Amniotic epithelial cell (primary cell): ENCODE measurements at regions not wholly inside any gene's neighbourhood (a gene's known extent, or its start where the extent isn't known, plus 50 kb on each side); places are given as distances from the start of the nearest gene placed in this dataset.
"Not testable (repeated sequence)": the region's sequence is repeated elsewhere in the genome, so short reads cannot be mapped to it uniquely, and the experiment has no call there.

Source experiments
- DNase-seq: peaks from one replicate; pipeline ENCODE4 v3.0.0-alpha.2; 2010; ENCODE audit warnings: low read depth

DNA sequence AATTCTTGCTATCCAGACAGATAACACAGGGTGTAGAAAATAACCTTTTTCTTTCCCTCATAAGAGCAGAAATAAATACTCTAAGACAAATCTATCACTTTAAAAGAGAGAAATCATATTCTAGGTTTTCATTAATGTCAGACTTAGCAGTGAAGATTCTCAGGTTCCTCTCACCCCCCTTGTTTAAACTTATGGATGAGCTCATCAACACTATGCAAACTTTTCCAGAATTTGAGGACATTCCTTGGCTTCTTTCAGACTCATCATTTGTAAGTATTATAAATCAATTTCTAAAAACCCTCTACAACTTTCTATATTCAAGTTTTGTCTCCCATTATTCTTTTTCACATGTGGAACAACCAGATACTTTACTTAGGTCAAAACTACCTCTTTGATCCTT lies 374.9 kb upstream of the TRPC7 start:
- no peak for DNase-seq

DNA sequence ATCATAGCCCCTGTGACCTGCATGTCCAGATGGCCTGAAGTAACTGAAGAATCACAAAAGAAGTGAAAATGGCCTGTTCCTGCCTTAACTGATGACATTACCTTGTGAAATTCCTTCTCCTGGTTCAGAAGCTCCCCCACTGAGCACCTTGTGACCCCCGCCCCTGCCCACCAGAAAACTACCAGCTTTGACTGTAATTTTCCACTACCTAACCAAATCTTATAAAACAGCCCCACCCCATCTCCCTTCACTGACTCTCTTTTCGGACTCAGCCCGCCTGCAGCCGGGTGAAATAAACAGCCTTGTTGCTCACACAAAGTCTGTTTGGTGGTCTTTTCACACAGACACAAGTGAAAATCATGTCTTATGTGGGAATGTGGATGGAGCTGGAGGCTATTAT lies 373.9 kb upstream of the TRPC7 start:
- not testable (repeated sequence) for DNase-seq

DNA sequence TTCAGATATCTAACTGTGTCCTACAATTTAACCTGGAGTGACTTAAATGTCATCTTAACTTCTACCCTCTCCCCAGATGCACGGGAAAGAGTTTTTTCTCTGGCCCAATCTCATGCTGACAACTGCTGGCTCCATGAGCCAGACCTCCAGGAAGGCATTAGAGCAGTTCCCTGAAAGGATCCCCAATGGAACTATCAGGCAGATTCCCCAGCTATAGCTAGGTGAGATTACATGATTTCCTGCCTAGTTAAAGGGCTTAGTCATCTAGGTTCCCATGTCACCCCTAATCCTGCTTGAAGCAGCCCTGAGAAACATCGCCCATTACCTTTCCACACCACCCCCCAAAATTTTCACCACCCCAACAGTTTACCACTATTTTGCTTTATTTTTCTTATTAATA lies 373.5 kb upstream of the TRPC7 start:
- DNase-seq = no peak

- no peak for DNase-seq
Observed at GRCh38 chr5:136736021-136736420, 370.7 kb upstream of the TRPC7 start.

DNA sequence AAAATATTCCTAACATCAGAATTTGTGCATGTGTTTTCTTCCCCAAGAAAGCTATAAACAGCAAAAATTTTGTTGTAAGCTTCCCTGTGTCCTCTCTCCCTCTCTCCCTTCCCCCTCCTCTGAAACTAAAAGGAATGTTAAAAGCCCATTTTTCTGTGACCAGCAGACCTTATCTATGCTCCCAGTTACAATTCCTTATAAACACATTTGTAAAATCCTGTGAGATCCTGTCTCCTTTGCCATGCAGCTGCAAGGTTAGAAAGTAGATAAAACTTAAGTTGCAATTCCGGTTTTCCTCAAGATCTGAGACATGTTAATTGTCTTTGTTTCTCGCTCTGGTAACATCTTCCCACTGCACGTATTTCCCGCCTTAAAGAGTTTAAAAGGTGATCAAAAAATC lies 370.3 kb upstream of the TRPC7 start:
- not testable (repeated sequence) for DNase-seq

- no peak for DNase-seq
Observed at GRCh38 chr5:136734628-136735027, 369.3 kb upstream of the TRPC7 start.

GRCh38 chr5:136732751-136733150 lies 367.4 kb upstream of the TRPC7 start:
- DNase-seq = no peak

- DNase-seq = no peak
Observed at GRCh38 chr5:136731241-136731900, 366.0 kb upstream of the TRPC7 start.

- no peak for DNase-seq
Observed at GRCh38 chr5:136730426-136730825, 365.1 kb upstream of the TRPC7 start.

DNA sequence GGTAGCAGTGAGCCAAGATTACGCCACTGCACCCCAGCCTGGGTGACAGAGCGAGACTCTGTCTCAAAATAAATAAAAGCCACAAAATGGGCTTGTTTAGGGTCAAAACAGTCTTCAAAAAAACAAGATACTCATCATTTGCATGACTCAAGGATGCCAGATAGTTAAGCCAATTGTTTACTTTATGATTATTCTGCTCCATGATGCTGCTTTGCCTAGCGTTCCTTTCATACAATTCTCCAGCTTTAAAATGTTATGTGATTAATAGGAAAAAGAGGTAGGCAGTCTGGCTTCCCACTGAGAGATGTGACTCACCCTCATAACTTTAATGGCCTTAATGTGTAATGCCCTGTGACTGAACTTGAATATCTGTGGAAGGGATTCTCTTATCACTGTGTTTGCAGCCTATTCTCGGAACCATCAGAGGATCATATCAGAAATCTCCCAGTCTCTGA lies 364.6 kb upstream of the TRPC7 start:
- peak; percentile 94 for DNase-seq

DNA sequence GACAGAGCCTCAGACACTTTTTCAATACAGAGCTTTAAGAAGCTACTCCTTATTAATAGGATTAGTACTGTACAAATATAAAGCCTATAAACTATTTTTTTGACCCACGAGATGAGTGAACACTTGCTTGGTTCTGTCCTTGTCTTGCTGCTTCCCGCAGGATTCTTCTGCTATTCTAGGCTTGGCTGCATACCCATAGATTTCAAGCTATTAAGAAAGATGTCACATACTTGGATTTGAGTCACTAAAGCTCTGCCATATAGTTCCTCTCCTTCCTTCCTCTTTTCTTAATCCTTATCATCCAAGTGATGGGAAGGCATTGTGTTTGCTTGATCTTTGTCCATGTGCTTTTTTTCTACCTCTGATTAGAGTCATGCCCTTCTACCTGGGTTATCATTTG lies 361.2 kb upstream of the TRPC7 start:
- no peak for DNase-seq

DNA sequence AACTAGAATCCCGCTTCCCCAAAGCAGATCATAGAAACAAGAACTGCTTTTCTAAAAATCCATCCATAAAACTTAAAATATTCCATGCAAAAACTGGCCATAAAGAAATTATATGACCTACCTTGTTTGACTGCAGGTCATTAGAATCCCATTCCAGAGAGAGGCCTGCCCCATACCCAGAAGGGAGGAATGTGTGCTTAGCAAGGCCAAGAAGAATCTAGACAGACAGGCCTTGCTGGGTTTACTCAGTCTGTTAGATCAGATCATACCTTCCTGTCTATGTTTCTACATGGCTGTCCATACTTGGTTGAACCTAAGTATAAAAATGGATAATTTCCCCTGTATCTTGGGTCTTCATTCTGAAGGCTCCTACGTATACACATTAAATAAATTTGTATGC lies 358.8 kb upstream of the TRPC7 start:
- DNase-seq = no peak

DNA sequence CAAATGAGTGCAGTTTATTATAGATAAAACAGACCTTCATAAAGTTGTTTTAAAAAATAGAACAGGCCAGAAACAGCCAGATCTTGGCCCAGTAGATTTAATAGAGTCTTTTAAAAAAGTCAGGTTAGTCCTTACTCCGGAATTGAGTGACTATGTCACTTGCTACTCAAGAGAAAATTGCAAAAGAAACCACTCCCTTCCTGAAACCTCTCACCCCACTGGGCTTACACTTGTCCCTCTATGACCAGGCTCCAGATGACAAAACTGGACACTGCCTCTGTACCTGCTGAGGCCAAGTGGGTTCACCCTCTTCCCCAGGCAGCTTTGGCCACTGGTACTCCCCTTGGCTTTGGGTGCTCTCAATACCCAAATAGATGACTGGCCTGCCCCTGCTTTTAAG lies 357.2 kb upstream of the TRPC7 start:
- DNase-seq = no peak

DNA sequence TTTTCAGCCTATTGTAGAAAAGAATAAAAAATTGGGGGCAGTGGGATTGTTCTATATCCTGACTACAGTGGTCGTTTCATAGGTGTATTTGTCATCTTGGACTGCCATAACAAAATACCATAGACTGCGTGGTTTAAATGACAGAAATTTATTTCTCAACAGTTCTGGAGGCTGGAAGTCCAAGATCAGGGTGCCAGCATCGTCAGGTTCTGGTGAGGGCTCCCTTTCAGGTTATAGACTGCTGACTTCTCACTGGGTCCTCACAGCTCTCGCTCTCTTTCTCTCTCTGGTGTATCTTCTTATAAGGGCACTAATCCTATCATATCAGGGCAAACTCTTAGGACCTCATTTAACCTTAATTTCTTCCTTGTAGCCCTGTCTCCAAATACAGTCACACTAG lies 356.7 kb upstream of the TRPC7 start:
- no peak for DNase-seq

- no peak for DNase-seq
Observed at GRCh38 chr5:136720674-136721073, 355.3 kb upstream of the TRPC7 start.

DNA sequence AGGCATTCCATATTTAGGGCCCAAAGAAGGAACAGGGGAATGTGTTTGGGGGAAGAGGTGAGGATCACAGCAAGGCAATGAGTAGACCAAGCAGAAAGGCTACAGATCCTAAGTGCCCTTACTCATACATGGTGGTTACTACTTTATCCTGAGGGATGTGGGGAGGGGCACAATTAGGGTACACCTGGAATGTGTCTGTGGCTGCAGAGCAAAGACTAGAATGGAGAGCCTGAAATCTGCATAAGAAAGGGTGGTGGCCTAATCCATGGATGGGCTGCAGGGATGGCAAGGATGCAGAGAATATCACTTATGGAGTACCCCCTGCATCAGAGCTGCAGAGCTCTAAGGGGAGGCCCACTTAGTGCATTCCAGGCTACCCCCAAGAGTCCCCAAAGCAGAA lies 352.6 kb upstream of the TRPC7 start:
- no peak for DNase-seq

DNA sequence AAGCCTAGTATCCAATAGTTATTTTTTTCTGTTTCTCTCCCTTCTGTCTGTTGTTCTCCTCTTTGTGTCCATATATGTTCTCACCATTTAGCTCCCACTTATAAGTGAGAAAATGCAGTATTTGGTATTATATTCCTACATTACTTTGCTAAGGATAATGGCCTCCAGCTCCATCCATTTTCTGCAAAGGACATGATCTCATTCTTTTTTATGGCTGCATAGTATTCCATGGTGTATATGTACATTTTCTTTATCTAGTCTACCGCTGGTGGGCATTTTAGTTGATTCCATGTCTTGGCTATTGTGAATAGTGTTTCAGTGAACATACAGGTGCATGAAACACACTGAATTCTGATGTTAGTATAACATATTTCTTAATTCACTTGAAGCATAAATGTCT lies 348.9 kb upstream of the TRPC7 start:
- DNase-seq = no peak

- no peak for DNase-seq
Observed at GRCh38 chr5:136712628-136713027, 347.3 kb upstream of the TRPC7 start.

GRCh38 chr5:136710834-136711233 lies 345.5 kb upstream of the TRPC7 start:
- no peak for DNase-seq

GRCh38 chr5:136703706-136704105 lies 338.4 kb upstream of the TRPC7 start:
- DNase-seq = no peak

DNA sequence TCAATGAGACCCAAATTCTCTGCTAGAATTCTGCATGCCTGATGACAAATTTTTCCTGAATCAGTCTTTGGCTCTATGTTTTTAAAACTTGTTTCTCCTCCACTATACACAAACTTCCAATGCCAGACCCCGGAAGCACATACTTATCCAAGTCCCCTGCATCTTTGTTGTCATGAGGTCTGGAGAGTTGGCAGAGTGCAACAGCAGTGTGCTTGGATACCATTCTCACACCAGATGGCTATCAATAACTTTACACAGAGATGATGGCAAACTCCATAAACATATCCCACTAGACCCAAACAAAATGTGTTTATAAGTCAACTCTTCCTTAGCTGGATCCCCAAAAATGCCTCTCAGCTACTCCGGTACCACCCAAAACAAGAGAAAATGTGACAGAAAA lies 337.7 kb upstream of the TRPC7 start:
- no peak for DNase-seq

GRCh38 chr5:136701191-136701590 lies 335.8 kb upstream of the TRPC7 start:
- no peak for DNase-seq

DNA sequence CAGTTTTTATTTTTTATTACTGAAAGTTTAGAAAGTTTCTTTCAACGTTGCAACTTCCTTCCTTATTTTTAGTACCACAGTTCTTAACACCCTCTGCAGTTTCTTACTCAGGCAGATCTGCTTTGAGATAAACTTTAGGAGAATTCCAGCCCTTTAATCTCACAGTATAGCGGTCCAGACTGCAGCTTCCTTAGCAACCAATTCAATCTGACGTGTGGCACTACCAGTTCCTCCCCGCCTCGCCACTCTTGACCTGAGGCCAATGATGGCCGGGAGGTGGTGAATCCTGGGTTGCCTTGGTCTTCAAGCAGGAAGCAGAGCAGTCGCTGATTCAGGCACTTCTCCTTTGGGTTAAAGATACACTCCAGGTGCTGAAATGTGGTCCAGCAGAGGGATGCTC lies 334.3 kb upstream of the TRPC7 start:
- no peak for DNase-seq

GRCh38 chr5:136698970-136699369 lies 333.6 kb upstream of the TRPC7 start:
- no peak for DNase-seq

GRCh38 chr5:136694258-136694657 lies 328.9 kb upstream of the TRPC7 start:
- no peak for DNase-seq
